GM19468 (cell line): ENCODE measurements at regions not wholly inside any gene's neighbourhood (a gene's known extent, or its start where the extent isn't known, plus 50 kb on each side); places are given as distances from the start of the nearest gene placed in this dataset.
A peak's percentile ranks its signal among the peaks of the same experiment; 100 is the strongest.

Source experiments
- ATAC-seq: cut with Tn5 transposase; IDR thresholded peaks from one replicate; pipeline ENCODE4 v1.9.1; 2021; ENCODE audit warnings: mild to moderate bottlenecking, moderate library complexity, moderate number of reproducible peaks; ENCODE audit not compliant: unreplicated experiment; ENCODE audit errors: extremely low read depth

- no peak for ATAC-seq
These were observed 111.0 kb downstream of the HSPH1 start for GRCh38 chr13:31050486-31051400.

GRCh38 chr13:31049833-31050232 is 111.9 kb downstream of the HSPH1 start:
- ATAC-seq, result no peak

- no peak for ATAC-seq
These were observed 112.6 kb downstream of the HSPH1 start for GRCh38 chr13:31049083-31049482.

GRCh38 chr13:31048521-31048920 is 113.2 kb downstream of the HSPH1 start:
- no peak for ATAC-seq

- ATAC-seq, result no peak
These were observed 114.3 kb downstream of the TEX26 start for GRCh38 chr13:31046711-31047279.

GRCh38 chr13:31045286-31046081 is 113.0 kb downstream of the TEX26 start:
- no peak for ATAC-seq

GRCh38 chr13:31044364-31045285 is 112.2 kb downstream of the TEX26 start:
- no peak for ATAC-seq

- ATAC-seq, result no peak
These were observed 111.5 kb downstream of the TEX26 start for GRCh38 chr13:31043957-31044356.

GRCh38 chr13:31042481-31043165 is 110.2 kb downstream of the TEX26 start:
- ATAC-seq, result no peak

GRCh38 chr13:31042049-31042448 is 109.6 kb downstream of the TEX26 start:
- ATAC-seq, result no peak

GRCh38 chr13:31038834-31039552 is 106.5 kb downstream of the TEX26 start:
- ATAC-seq, result peak; percentile 27

GRCh38 chr13:31037874-31038500 is 105.5 kb downstream of the TEX26 start:
- no peak for ATAC-seq

GRCh38 chr13:31036731-31037695 is 104.6 kb downstream of the TEX26 start:
- no peak for ATAC-seq

- ATAC-seq, result no peak
These were observed 102.9 kb downstream of the TEX26 start for GRCh38 chr13:31035185-31035965.

GRCh38 chr13:31032528-31033113 is 100.2 kb downstream of the TEX26 start:
- no peak for ATAC-seq

GRCh38 chr13:31031482-31031881 is 99.0 kb downstream of the TEX26 start:
- ATAC-seq, result no peak
